HL-60/S4 (cell line): ENCODE measurements at regions not wholly inside any gene's neighbourhood (a gene's known extent, or its start where the extent isn't known, plus 50 kb on each side); places are given as distances from the start of the nearest gene placed in this dataset.

Experiments used
- in situ Hi-C: fragments of 300-500 bp; cut with MboI; formaldehyde crosslinking; loops from 2 replicates; pipeline ENCODE4 v1.14.3; 2022; ENCODE audit warnings: low sequenced_read_pairs

GRCh38 chr19:28235606-28236125 is 977.3 kb downstream of the UQCRFS1 start:
- in situ Hi-C loops, result no loop called here

DNA sequence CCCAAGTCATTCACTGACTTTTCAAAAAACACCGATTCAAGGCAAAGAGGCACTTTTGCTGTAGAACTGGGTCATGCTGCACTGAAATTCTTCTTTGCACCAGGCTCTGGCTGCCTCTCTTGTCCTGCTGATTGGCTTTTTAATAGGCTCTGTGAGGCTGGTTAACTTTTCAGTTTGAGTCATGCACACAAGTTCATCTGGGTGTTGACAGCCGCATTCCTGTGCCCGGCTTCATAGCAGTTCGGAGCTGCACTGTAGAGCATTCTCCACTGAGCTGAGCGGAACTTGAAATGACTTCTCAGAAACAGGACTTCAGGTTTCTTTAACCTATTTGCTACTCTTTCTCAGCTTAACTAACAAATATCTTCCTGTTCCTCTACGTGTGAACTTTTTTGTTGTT is 978.3 kb downstream of the UQCRFS1 start:
- in situ Hi-C loops, result no loop called here

DNA sequence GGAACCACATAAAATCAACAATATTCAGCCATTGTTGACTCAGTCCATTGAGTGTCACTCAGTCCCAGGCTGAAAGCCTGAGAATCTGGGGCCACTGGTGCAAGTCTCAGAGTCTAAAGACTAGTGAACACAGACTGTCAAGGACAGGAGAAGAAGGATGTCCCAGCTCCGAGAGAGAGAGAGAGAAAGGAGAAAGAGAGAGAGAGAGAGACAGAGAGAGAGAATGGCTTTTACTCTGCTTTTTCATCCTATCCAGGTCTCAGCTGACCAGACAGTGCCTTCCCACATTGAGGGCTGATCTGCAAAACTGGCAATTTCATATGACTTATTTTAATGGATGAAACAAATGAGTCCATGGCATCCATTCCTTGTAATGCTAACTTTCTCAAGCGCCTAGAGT is 984.1 kb downstream of the UQCRFS1 start:
- in situ Hi-C loops, result no loop called here

DNA sequence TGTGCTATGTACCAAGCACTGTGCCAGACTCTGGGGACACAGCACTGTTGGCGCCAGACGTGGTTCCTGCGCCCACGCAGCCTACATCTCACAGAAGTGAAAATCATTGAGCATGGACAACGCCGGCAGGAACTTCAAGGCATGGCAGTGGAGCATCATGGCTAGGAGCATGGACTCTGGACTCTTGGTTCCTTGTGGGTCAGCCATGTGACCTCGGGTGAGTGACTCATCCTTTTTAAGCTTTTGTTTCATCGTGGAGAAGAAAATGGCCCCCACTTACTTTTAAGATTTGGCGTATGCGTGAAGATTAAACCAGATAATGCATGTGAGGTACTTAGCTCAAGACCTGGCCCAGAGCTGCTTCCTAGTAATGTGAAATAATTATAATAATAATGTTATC is 988.5 kb downstream of the UQCRFS1 start:
- in situ Hi-C loops, result no loop called here

DNA sequence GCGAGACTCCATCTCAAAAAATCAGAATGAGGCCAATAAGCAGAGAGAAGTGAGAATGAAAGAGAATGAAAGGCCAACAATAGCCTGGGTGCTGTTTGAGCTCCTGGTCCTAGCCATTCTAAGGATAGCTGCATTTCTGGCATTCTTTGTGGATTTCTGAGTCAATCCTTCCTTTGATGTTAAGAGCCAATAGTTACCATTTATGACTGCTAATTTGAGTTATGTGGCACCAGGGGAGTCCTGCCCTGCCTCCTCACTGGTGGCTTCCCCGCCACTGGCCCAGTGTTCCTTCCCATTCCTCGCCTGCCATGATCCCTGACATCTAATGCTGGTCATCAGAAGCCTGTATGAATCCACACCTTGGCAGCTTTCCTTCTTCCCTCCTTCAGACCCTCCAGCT is 991.2 kb downstream of the UQCRFS1 start:
- in situ Hi-C loops, result no loop called here

GRCh38 chr19:28218728-28219127 is 994.2 kb downstream of the UQCRFS1 start:
- in situ Hi-C loops, result no loop called here

- in situ Hi-C loops, result no loop called here
Measured at GRCh38 chr19:28217022-28217421, 995.9 kb downstream of the UQCRFS1 start.

DNA sequence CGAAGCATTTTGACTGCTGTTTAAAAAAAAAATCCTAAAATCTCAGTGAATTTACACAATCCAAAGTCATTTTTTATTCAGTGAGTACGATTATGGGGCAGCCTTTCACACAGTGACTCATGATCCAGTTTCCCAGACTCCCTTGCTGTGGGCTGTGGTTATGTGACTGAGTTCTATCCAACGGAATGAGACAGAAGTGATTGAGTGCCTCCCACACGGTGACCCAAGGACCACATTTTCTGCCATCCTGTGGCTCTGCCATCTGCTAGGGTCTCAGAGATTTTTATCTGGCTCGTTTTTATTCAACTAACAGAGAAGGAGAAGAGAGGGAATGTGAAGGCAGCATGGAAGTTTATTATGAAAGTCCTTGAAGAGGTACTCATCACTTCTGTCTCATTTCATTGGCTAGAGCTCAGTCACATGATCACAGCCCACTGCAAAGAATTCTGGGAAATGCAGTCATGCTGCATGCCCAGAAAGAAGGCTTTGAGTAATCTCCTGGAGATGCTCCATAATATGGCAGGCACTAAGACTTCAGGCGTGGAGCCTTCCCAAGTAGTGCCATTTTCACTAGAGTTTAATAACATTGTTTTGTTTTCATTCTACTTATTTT is 999.4 kb downstream of the UQCRFS1 start:
- in situ Hi-C loops, result no loop called here

GRCh38 chr19:28210886-28211285 is 1002.1 kb downstream of the UQCRFS1 start:
- in situ Hi-C loops, result no loop called here

GRCh38 chr19:28208745-28209144 is 1004.2 kb downstream of the UQCRFS1 start:
- in situ Hi-C loops, result no loop called here

DNA sequence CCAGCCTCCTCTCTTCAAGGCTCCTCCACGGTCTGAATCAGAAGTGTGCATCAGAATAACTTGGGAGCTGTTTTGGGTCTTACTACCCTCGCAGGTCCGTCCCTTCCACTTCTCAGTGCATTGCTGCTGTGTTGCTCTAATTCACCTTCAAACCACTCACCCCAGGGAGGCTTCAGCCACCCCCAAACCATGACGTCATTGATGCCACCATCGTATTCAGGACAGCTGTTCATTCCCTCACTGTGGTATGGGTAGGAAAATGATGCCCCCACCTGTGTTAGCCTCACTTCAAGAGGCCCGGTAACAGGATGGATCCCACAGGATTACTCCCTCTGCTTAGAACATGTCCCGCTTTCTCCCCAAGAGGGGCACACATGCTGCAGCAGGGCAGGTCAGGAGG is 1005.7 kb downstream of the UQCRFS1 start:
- in situ Hi-C loops, result no loop called here

- in situ Hi-C loops, result no loop called here
Measured at GRCh38 chr19:28201462-28201943, 1011.4 kb downstream of the UQCRFS1 start.

- in situ Hi-C loops, result no loop called here
Measured at GRCh38 chr19:28199323-28199722, 1013.6 kb downstream of the UQCRFS1 start.

DNA sequence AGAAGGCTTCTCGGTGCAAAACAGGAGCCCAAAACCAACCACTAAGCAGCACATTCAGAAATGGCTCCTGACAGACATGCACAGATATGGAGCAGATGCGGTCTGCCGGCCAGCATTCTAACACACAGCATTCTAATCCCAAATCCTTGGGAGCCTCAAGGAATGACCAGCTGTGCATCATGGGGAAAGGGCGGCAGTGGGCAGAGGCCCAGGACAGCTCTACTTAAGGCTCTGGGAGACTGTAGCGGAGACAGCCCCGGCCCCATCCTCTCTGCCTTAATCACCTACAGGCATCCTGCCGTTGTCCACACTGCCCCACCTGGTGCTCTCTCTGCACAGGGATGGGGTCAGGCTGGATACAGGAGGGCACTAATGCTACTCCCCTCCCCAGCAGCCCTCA is 1016.0 kb downstream of the UQCRFS1 start:
- in situ Hi-C loops, result no loop called here

DNA sequence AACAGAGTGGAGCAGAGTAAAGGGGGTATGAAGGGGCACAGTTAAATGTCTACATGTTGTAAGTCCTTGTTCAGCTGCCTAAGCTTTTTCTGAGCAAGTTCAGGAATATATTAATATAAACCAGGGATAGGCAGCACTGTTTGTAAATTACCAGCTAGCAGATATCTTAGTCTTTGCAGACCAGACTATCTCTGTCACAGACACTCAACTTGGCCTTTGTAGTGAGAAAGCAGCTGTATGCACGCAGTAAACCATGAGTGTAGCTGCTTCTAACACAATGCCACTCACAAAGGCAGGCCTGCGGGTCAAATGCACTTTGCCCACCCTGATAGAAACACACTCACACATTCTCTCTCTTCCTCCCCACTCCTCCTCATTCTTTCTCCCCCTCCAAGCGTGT is 1016.9 kb downstream of the UQCRFS1 start:
- in situ Hi-C loops, result no loop called here

DNA sequence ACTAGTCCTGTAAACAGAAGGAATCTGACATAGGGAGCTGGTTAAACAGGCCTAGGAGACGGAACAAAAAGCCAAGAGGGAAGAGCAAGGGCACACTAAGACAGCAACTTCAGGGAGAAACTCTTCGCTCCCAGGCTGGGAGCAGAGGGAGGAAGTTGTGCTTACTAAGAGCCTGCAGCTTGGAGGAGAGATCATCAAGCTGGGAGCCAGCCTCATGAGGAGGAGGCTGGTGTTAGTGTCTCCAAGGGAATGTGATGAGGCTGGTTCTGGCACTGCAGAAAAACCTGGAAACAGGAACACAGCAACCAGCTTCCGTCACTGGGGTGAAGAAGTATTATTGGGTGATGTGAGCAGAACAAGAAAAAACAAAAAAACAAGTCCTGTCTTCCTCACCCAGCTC is 1027.3 kb downstream of the UQCRFS1 start:
- in situ Hi-C loops, result no loop called here

GRCh38 chr19:28184997-28185396 is 1028.0 kb downstream of the UQCRFS1 start:
- in situ Hi-C loops, result no loop called here

DNA sequence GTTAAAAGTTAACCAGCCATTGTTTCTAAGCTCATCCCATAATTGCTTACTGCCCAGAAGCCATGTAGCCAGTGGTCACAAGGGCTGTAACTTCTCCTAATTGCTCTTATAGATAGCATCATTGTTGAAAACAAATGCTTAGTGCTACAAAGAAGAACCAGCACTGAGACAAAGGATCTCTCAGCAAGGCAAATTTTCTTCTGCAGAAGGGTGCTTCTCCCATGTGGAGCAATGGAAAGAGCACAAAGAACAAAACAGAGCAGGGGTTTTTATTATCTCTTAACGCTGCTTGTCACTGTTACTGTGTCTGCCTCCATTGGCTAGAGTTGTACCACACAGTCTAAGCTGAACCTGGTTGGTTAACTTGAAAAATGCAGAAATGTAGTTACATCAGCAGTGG is 1036.8 kb downstream of the UQCRFS1 start:
- in situ Hi-C loops, result no loop called here

DNA sequence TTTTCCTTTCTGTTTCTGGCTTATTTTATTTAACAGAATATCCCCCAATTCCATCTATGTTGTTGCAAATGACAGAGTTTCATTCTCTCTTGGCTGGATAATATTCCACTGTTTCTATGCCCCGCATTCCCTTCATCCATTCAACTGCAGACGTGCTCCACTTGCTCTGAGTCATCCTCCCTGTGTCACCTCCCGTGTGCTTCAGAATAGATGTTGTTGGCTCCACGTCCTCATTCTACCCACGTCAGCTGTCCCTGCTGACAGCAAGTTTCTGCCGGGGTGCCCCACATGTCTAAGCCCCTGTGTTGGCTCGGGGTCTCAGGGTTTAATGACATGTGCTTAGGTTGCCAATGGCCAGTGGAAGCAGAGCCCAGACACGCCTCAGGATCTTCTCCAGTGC is 1041.0 kb downstream of the UQCRFS1 start:
- in situ Hi-C loops, result no loop called here

GRCh38 chr19:28170066-28170465 is 1042.9 kb downstream of the UQCRFS1 start:
- in situ Hi-C loops, result no loop called here

DNA sequence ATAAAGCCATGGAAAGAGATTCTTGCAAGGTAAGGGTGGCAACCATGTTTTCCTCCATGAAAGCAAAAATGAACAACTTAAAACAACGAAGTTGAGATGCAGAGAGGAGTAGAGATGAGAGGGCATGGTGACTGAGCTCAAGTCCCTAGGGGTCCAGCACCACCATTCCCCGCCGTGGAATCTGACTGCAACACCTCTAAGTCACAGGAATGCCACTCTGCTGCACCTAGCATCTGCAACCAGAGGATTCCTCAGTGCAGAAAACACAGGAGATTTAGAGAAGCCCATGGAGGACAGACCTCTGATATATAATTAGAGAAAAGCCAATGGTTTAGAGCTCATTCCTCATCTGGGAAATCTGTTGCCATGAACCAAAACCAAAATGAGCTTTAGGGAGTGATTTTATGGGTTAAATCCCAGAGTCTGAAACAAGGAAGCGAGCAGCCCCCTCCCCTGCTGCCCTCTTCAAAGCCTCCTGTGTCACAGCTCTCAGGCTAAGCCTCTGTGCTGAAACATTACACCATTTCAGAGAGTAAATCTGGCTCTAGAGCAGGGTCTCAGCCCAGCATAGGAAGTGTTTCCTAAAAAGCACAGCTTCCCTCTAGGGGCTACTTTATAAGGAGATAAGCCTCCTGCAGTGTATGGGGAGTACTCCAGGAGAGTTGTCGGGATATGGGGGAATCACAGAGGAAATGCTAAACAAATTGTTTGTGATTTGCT is 1043.6 kb downstream of the UQCRFS1 start:
- in situ Hi-C loops, result no loop called here

DNA sequence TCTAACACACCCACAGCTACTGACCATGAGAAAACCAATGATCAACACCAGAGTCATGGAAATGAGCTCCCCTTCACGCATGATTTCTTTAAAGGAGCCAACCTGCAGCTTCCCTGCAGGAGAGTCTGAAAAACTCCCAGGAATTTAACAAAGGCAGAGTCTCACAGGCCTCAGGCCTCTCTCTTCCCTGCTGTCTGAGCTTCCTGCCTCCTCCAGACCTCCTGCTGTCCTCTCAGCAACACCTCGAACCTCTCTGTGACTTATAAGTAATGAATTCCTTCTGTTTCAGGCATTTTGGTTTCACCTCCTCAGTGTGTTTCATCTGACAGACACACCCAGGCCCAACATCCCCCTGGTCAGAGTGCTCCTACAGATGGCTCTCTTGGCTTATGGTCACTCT is 1044.4 kb downstream of the UQCRFS1 start:
- in situ Hi-C loops, result no loop called here
